Endodermal cell (in vitro differentiated cells): ENCODE measurements at regions not wholly inside any gene's neighbourhood (a gene's known extent, or its start where the extent isn't known, plus 50 kb on each side); places are given as distances from the start of the nearest gene placed in this dataset.
"Not testable (repeated sequence)": the region's sequence is repeated elsewhere in the genome, so short reads cannot be mapped to it uniquely, and the experiment has no call there.

Source experiments
- DNase-seq: peaks from one replicate; pipeline ENCODE4 v3.0.0-alpha.2; 2017
- H3K27ac ChIP-seq: 2 replicates; pipeline ENCODE4 v1.5.1; 2013; ENCODE audit warnings: mild to moderate bottlenecking, low read depth, low read length, moderate library complexity
- H3K27me3 ChIP-seq: 2 replicates; pipeline ENCODE4 v1.6.1; 2013; ENCODE audit warnings: mild to moderate bottlenecking, low read length, moderate library complexity; ENCODE audit not compliant: insufficient read depth, control insufficient read depth, poor library complexity, severe bottlenecking
- H3K36me3 ChIP-seq: 2 replicates; pipeline ENCODE4 v1.7.0; 2013; ENCODE audit warnings: mild to moderate bottlenecking, low read length, moderate library complexity; ENCODE audit not compliant: control insufficient read depth, insufficient read depth
- H3K4me1 ChIP-seq: one replicate; pipeline ENCODE4 v1.7.0; 2013; ENCODE audit warnings: low read length; ENCODE audit not compliant: control insufficient read depth, insufficient read depth
- H3K4me3 ChIP-seq: 2 replicates; pipeline ENCODE4 v1.5.1; 2013; ENCODE audit warnings: mild to moderate bottlenecking, low read length, moderate library complexity
- H3K9ac ChIP-seq: 2 replicates; pipeline ENCODE4 v1.6.1; 2013; ENCODE audit warnings: mild to moderate bottlenecking, low read length, moderate library complexity; ENCODE audit not compliant: poor library complexity, severe bottlenecking; ENCODE audit errors: extremely low read depth
- H3K9me3 ChIP-seq: 2 replicates; pipeline ENCODE4 v1.6.1; 2013; ENCODE audit warnings: mild to moderate bottlenecking, low read length, moderate library complexity; ENCODE audit not compliant: control insufficient read depth
- H3K27ac Mint-ChIP-seq: 2 replicates; pipeline ENCODE4 v1.8.0; 2020; ENCODE audit warnings: mixed read lengths
- H3K27me3 Mint-ChIP-seq: 2 replicates; pipeline ENCODE4 v1.8.0; 2021; ENCODE audit warnings: mild to moderate bottlenecking, mixed read lengths; ENCODE audit not compliant: insufficient read depth
- H3K36me3 Mint-ChIP-seq: 2 replicates; pipeline ENCODE4 v1.8.0; 2020; ENCODE audit warnings: low read depth, mixed read lengths
- H3K4me1 Mint-ChIP-seq: 2 replicates; pipeline ENCODE4 v1.8.0; 2020; ENCODE audit warnings: mixed read lengths
- H3K4me3 Mint-ChIP-seq: 2 replicates; pipeline ENCODE4 v1.8.0; 2020; ENCODE audit warnings: mild to moderate bottlenecking, moderate library complexity, mixed read lengths
- H3K9me3 Mint-ChIP-seq: 2 replicates; pipeline ENCODE4 v1.8.0; 2020; ENCODE audit warnings: mild to moderate bottlenecking, mixed read lengths
- WGBS, 2 experiments: methylation state at CpG; one replicate each; pipeline versions ENCODE4 v1.1.5 to v1.1.7; 2013; ENCODE audit warnings: missing lambda C conversion rate in 2 of 2, mixed read lengths in 1 of 2; ENCODE audit not compliant: insufficient coverage in 1 of 2, insufficient read length in 1 of 2; 5-methylcytosine and 5-hydroxymethylcytosine counted together
- TF ChIP-seq, protein P1 (sequence below): fragments of 200-600 bp; sonication (generic); conservative IDR thresholded peaks from 2 replicates; pipeline ENCODE4 v1.5.0; 2021; ENCODE audit warnings: antibody characterized with exemption, mild to moderate bottlenecking

DNA sequence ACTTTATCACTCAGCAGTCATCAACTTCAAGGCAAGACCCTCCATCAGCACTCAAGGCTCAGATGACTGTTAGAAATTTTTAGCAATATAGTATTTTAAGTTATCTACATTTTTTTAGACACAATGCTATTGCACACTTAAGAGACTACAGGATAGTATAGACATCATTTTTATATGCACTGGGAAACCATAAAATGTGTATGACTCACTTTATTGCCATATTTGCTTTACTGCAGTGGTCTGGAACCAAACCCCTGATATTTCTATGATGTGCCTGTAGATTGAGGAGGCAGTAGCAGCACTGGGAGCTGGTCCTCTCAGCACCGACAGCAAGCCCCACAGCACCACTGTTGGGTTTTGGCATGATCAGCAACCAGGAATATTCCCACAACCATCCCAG, 264.8 kb upstream of the HNRNPA3 start:
- H3K36me3 ChIP-seq = no peaks in the 10 kb centered on the region
- H3K4me3 ChIP-seq = no peak overlapping the region
- no peak overlapping the region for H3K9ac ChIP-seq
- DNase-seq = no peak
- H3K4me3 Mint-ChIP-seq = no peak overlapping the region
- H3K9me3 Mint-ChIP-seq = peaks cover 17% of the 10 kb centered on the region
- peaks cover 5% of the 10 kb centered on the region for H3K4me1 Mint-ChIP-seq
- 96% methylated on average over 1 of the region's 1 CpG; no CpG with 5 or more reads in 1 of the 2 experiments for WGBS, 2 experiments
- peaks cover 4% of the 10 kb centered on the region for H3K27me3 Mint-ChIP-seq
- TF ChIP-seq, protein P1, sequence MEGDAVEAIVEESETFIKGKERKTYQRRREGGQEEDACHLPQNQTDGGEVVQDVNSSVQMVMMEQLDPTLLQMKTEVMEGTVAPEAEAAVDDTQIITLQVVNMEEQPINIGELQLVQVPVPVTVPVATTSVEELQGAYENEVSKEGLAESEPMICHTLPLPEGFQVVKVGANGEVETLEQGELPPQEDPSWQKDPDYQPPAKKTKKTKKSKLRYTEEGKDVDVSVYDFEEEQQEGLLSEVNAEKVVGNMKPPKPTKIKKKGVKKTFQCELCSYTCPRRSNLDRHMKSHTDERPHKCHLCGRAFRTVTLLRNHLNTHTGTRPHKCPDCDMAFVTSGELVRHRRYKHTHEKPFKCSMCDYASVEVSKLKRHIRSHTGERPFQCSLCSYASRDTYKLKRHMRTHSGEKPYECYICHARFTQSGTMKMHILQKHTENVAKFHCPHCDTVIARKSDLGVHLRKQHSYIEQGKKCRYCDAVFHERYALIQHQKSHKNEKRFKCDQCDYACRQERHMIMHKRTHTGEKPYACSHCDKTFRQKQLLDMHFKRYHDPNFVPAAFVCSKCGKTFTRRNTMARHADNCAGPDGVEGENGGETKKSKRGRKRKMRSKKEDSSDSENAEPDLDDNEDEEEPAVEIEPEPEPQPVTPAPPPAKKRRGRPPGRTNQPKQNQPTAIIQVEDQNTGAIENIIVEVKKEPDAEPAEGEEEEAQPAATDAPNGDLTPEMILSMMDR = no peak
- H3K36me3 Mint-ChIP-seq = no peaks in the 10 kb centered on the region
- no peak overlapping the region for H3K27ac ChIP-seq
- H3K27ac Mint-ChIP-seq = no peak overlapping the region
- H3K4me1 ChIP-seq = no peaks in the 10 kb centered on the region
- H3K9me3 ChIP-seq = peaks cover 23% of the 10 kb centered on the region
- no peaks in the 10 kb centered on the region for H3K27me3 ChIP-seq

DNA sequence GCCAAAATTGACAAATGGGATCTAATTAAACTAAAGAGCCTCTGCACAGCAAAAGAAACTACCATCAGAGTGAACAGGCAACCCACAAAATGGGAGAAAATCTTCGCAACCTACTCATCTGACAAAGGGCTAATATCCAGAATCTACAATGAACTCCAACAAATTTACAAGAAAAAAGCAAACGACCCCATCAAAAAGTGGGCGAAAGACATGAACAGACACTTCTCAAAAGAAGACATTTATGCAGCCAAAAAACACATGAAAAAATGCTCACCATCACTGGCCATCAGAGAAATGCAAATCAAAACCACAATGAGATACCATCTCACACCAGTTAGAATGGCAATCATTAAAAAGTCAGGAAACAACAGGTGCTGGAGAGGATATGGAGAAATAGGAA, 261.4 kb upstream of the HNRNPA3 start:
- not testable (repeated sequence) for H3K27ac ChIP-seq, H3K4me1 ChIP-seq, H3K36me3 ChIP-seq, DNase-seq, H3K27me3 Mint-ChIP-seq, H3K4me3 ChIP-seq, H3K9ac ChIP-seq, H3K4me3 Mint-ChIP-seq, H3K36me3 Mint-ChIP-seq, H3K4me1 Mint-ChIP-seq, H3K27me3 ChIP-seq, H3K27ac Mint-ChIP-seq
- peaks cover 14% of the 10 kb centered on the region for H3K9me3 ChIP-seq
- H3K9me3 Mint-ChIP-seq = peaks cover 17% of the 10 kb centered on the region
- no CpG with 5 or more reads among the region's 3 CpGs for WGBS, 2 experiments

DNA sequence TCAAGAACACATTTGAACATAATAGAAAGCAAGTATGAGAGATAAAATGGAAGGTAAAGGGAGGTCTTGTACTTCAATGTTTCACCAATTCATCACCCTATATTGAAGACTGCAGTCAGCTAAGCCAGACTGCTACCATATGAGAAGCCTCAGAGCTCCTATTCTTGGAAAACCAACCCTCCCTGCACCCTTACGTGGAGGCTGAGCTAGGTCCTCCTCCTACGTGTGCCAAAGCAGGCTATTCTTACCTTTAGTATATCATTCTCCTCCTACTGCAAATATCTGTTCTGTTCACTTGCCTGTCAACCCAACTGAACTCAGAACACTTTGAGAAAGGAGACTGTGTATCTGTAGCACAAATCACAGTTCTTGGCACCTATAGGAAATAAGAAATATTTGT, 255.8 kb upstream of the HNRNPA3 start:
- no peaks in the 10 kb centered on the region for H3K36me3 ChIP-seq
- no peaks in the 10 kb centered on the region for H3K9me3 Mint-ChIP-seq
- H3K4me3 ChIP-seq = no peak overlapping the region
- peaks cover 10% of the 10 kb centered on the region for H3K4me1 ChIP-seq
- H3K27me3 Mint-ChIP-seq = peaks cover 1% of the 10 kb centered on the region
- no peak for DNase-seq
- no peak overlapping the region for H3K27ac ChIP-seq
- H3K4me3 Mint-ChIP-seq = no peak overlapping the region
- H3K9ac ChIP-seq = no peak overlapping the region
- H3K4me1 Mint-ChIP-seq = peaks cover 30% of the 10 kb centered on the region
- 89 to 95% methylated on average over 2 of the region's 2 CpGs for WGBS, 2 experiments
- H3K9me3 ChIP-seq = no peaks in the 10 kb centered on the region
- TF ChIP-seq, protein P1 = no peak
- H3K27me3 ChIP-seq = no peaks in the 10 kb centered on the region
- no peak overlapping the region for H3K27ac Mint-ChIP-seq
- no peaks in the 10 kb centered on the region for H3K36me3 Mint-ChIP-seq

DNA sequence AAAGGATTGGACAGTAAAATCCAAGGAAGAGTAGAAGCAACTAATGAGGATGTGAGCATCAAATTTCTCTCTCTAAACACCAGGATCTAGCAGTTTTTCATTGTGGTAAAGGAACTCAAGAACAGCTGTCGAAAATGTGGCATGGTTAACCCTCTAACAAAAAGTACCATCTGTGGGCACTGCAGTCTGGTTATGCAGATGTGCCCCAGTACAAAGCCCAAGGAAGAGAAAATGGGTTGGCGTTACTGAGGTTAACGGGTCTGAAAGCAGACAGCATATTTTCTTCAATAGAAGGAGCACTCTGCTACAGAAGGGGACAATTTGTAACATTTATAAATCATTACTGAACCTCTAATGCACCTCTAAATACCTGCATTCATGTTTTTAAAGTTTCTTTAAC, 253.0 kb upstream of the HNRNPA3 start:
- Histone ChIP-seq H3K27ac (no peak overlapping the region), H3K9me3 (no peaks in the 10 kb centered on the region), H3K9ac (no peak overlapping the region), H3K36me3 (no peaks in the 10 kb centered on the region), H3K4me1 (peaks cover 10% of the 10 kb centered on the region), H3K27me3 (no peaks in the 10 kb centered on the region), H3K4me3 (no peak overlapping the region)
- H3K4me3 Mint-ChIP-seq = no peak overlapping the region
- no peaks in the 10 kb centered on the region for H3K27me3 Mint-ChIP-seq
- no peak overlapping the region for H3K27ac Mint-ChIP-seq
- peaks cover 22% of the 10 kb centered on the region for H3K4me1 Mint-ChIP-seq
- no peaks in the 10 kb centered on the region for H3K36me3 Mint-ChIP-seq
- no peaks in the 10 kb centered on the region for H3K9me3 Mint-ChIP-seq
- TF ChIP-seq, protein P1 = no peak
- DNase-seq = no peak
- WGBS, 2 experiments = 96 to 100% methylated on average over 1 to 3 of the region's 3 CpGs
